ENCODE measurements at regions not wholly inside any gene's neighbourhood (a gene's known extent, or its start where the extent isn't known, plus 50 kb on each side); places are given as distances from the start of the nearest gene placed in this dataset.

DNA sequence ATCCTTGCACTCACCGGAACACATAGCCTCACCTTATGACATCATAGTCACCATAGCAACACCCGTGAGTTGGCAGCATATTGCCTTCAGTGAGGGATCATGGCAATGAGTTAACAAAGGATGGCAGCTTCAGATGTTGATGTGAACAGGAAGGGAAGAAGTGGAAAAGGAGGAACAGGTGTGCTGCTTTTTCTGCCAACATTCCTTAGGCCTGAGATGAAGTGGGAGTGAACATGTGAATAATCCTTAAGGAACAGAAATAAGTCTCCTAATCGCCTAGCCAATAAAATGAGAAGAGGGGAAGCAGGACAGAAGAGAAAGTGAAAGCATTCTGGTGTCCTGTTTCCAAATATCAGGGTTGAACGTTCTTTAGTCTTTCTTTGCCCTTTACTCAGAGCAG lies 360.0 kb downstream of the BRINP1 start:
- no TSS peak for BruUV-seq (replicated peaks)

DNA sequence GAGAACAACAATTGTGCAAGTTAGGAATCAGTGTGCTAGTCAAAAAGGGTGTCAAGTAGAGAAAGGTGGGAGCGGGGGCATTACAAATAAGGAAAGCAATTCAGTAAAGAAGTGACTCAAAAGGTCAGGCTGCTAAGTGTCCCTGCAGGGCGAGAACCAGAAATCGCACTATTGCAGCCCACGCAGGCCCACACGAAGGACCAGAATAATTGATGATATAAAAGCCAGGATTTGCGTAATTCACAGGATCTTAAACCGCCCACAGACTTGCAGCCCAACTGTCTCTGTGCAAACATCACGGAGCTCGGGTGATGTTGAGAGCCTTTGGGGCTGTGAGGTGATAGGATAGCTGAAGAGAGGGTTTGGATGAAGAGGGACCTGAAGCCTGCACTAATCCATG lies 349.0 kb downstream of the BRINP1 start:
- H3K4me3 ChIP-seq (ENCODE audit: low read depth in 2 of 2, low read length in 2 of 2) = no peak overlapping the region
- in situ Hi-C loops (cut with HindIII; ENCODE audit: low pct_unique_long_range_greater_than_20kb, low sequenced_read_pairs) = no loop called here
- POLR2A ChIA-PET = no interaction called here

More for the DNA sequence above, 360.0 kb downstream of the BRINP1 start:
- DNase-seq (ENCODE audit: low read depth, low spot score) (peak; percentile 13), ATAC-seq (no peak)
- Histone ChIP-seq H3K27ac (ENCODE audit: low read length) (no peak overlapping the region), H3K4me1 (ENCODE audit: control insufficient read depth, insufficient read depth, low read length) (no peaks in the 10 kb centered on the region), H3K27me3 (ENCODE audit: control insufficient read depth, insufficient read depth, low read length) (no peaks in the 10 kb centered on the region), H3K4me3 (ENCODE audit: low read depth in 2 of 2, low read length in 2 of 2) (no peak overlapping the region), H3K36me3 (ENCODE audit: control insufficient read depth, insufficient read depth, low read length) (no peaks in the 10 kb centered on the region), H3K9me3 (ENCODE audit: control insufficient read depth, insufficient read depth, low read depth, low read length) (no peaks in the 10 kb centered on the region)
- TF ChIP-seq SIN3A (IDR thresholded peaks at IDR 0.05; ENCODE audit: borderline replicate concordance, insufficient read depth, low read depth, low read length) = no peak
- TF ChIP-seq, protein P1, sequence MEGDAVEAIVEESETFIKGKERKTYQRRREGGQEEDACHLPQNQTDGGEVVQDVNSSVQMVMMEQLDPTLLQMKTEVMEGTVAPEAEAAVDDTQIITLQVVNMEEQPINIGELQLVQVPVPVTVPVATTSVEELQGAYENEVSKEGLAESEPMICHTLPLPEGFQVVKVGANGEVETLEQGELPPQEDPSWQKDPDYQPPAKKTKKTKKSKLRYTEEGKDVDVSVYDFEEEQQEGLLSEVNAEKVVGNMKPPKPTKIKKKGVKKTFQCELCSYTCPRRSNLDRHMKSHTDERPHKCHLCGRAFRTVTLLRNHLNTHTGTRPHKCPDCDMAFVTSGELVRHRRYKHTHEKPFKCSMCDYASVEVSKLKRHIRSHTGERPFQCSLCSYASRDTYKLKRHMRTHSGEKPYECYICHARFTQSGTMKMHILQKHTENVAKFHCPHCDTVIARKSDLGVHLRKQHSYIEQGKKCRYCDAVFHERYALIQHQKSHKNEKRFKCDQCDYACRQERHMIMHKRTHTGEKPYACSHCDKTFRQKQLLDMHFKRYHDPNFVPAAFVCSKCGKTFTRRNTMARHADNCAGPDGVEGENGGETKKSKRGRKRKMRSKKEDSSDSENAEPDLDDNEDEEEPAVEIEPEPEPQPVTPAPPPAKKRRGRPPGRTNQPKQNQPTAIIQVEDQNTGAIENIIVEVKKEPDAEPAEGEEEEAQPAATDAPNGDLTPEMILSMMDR (IDR thresholded peaks at IDR 0.05) = no peak
- no peak for TF ChIP-seq POLR2AphosphoS5 (IDR thresholded peaks at IDR 0.05; ENCODE audit: low read depth, low read length)
- TF ChIP-seq TCF7L2 (IDR thresholded peaks at IDR 0.05; ENCODE audit: low read depth, low read length) = no peak
- TF ChIP-seq, protein P2, sequence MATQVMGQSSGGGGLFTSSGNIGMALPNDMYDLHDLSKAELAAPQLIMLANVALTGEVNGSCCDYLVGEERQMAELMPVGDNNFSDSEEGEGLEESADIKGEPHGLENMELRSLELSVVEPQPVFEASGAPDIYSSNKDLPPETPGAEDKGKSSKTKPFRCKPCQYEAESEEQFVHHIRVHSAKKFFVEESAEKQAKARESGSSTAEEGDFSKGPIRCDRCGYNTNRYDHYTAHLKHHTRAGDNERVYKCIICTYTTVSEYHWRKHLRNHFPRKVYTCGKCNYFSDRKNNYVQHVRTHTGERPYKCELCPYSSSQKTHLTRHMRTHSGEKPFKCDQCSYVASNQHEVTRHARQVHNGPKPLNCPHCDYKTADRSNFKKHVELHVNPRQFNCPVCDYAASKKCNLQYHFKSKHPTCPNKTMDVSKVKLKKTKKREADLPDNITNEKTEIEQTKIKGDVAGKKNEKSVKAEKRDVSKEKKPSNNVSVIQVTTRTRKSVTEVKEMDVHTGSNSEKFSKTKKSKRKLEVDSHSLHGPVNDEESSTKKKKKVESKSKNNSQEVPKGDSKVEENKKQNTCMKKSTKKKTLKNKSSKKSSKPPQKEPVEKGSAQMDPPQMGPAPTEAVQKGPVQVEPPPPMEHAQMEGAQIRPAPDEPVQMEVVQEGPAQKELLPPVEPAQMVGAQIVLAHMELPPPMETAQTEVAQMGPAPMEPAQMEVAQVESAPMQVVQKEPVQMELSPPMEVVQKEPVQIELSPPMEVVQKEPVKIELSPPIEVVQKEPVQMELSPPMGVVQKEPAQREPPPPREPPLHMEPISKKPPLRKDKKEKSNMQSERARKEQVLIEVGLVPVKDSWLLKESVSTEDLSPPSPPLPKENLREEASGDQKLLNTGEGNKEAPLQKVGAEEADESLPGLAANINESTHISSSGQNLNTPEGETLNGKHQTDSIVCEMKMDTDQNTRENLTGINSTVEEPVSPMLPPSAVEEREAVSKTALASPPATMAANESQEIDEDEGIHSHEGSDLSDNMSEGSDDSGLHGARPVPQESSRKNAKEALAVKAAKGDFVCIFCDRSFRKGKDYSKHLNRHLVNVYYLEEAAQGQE (IDR thresholded peaks at IDR 0.05; ENCODE audit: insufficient read depth in 1 of 2, low read depth in 2 of 2, low read length in 1 of 2) = no peak
- intact Hi-C loops (cut with micrococcal nuclease; ENCODE audit: unreplicated experiment) = no loop called here
- ChIA-PET CTCF (no interaction called here), POLR2A (no interaction called here)
- in situ Hi-C loops (cut with HindIII; ENCODE audit: low pct_unique_long_range_greater_than_20kb, low sequenced_read_pairs) = no loop called here

More for the DNA sequence above, 349.0 kb downstream of the BRINP1 start:
- CTCF ChIA-PET = no interaction called here
- Histone ChIP-seq H3K4me1 (ENCODE audit: control insufficient read depth, insufficient read depth, low read length) (no peaks in the 10 kb centered on the region), H3K9me3 (ENCODE audit: control insufficient read depth, insufficient read depth, low read depth, low read length) (no peaks in the 10 kb centered on the region), H3K27me3 (ENCODE audit: control insufficient read depth, insufficient read depth, low read length) (no peaks in the 10 kb centered on the region), H3K36me3 (ENCODE audit: control insufficient read depth, insufficient read depth, low read length) (no peaks in the 10 kb centered on the region), H3K27ac (ENCODE audit: low read length) (no peak overlapping the region)
- DNase-seq (ENCODE audit: low read depth, low spot score) (no peak), ATAC-seq (no peak)
- TF ChIP-seq, protein P2 (IDR thresholded peaks at IDR 0.05; ENCODE audit: insufficient read depth in 1 of 2, low read depth in 2 of 2, low read length in 1 of 2) = no peak
- TF ChIP-seq SIN3A (IDR thresholded peaks at IDR 0.05; ENCODE audit: borderline replicate concordance, insufficient read depth, low read depth, low read length) (no peak), TCF7L2 (IDR thresholded peaks at IDR 0.05; ENCODE audit: low read depth, low read length) (no peak), POLR2AphosphoS5 (IDR thresholded peaks at IDR 0.05; ENCODE audit: low read depth, low read length) (no peak)
- TF ChIP-seq, protein P1 (IDR thresholded peaks at IDR 0.05) = no peak
- no TSS peak for BruUV-seq (replicated peaks)
- intact Hi-C loops (cut with micrococcal nuclease; ENCODE audit: unreplicated experiment) = no loop called here

Measured in Panc1 (cell line).